ENCODE measurements at regions not wholly inside any gene's neighbourhood (a gene's known extent, or its start where the extent isn't known, plus 50 kb on each side); places are given as distances from the start of the nearest gene placed in this dataset.

DNA sequence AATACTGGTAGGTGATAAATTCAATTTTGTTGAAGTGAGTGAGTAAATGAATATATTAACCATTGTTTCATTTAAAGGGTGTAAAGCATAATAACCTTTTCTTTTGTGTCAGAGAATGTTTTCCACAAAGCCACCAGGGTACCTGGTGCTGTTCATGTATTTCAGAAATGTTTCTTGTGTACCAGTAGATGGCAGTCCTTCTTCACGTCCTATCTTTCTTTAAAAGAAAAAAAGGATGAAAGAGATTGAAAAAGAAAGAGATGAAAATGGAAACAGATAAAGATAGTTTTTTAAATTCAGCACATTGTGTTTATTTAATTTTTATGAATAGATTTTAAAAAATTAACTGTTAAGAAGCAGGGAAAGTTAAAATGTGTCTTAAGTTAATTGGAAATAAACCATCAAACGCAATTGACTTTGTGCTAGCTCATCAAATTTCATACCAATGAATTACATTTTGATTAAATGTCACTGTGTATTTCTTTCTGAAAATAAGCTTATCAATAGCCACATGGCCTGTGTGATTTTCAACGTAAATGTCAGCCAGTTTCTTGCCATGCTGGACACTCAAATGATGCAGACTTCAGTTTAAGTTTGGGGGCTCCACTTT is 65.5 kb upstream of the CHORDC1 start:
- TF ChIP-seq, protein P1, sequence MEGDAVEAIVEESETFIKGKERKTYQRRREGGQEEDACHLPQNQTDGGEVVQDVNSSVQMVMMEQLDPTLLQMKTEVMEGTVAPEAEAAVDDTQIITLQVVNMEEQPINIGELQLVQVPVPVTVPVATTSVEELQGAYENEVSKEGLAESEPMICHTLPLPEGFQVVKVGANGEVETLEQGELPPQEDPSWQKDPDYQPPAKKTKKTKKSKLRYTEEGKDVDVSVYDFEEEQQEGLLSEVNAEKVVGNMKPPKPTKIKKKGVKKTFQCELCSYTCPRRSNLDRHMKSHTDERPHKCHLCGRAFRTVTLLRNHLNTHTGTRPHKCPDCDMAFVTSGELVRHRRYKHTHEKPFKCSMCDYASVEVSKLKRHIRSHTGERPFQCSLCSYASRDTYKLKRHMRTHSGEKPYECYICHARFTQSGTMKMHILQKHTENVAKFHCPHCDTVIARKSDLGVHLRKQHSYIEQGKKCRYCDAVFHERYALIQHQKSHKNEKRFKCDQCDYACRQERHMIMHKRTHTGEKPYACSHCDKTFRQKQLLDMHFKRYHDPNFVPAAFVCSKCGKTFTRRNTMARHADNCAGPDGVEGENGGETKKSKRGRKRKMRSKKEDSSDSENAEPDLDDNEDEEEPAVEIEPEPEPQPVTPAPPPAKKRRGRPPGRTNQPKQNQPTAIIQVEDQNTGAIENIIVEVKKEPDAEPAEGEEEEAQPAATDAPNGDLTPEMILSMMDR (IDR thresholded peaks at IDR 0.05) = peak; percentile 24
- TF ChIP-seq EZH2 (IDR thresholded peaks at IDR 0.05; ENCODE audit: borderline replicate concordance, insufficient read depth, low read depth, low read length, poor library complexity, severe bottlenecking) = no peak
